ENCODE measurements at regions not wholly inside any gene's neighbourhood (a gene's known extent, or its start where the extent isn't known, plus 50 kb on each side); places are given as distances from the start of the nearest gene placed in this dataset.

DNA sequence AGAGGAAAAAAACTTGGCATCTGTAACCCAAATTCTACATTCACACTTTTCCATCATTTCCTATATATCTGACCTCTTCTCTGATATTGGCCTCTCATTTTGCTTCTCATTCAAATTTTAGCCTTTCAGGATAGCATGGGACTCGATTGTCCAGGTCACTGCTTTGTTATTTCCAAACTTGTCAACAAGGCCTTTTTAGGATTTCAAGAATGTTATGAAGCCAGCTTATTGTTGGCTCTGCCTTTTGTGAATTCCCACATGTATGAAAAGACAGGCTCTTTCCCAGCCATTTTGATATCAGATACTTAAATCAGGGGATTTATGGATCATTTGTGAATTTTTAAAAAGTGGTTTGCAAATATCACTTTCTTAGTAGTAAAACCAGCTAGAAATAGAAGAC is 663.5 kb downstream of the NCAM2 start:
- Histone ChIP-seq H4K20me1 (ENCODE audit: insufficient read depth, low read length) (no peaks in the 10 kb centered on the region), H3K27me3 (ENCODE audit: low read depth, low read length) (no peaks in the 10 kb centered on the region), H3K79me2 (ENCODE audit: low read length) (no peaks in the 10 kb centered on the region), H3K4me3 (ENCODE audit: low read length) (no peak overlapping the region), H3K9ac (ENCODE audit: low read length) (no peak overlapping the region), H3K9me3 (ENCODE audit: insufficient read depth, low read length) (no peaks in the 10 kb centered on the region), H3K4me1 (ENCODE audit: low read length) (no peaks in the 10 kb centered on the region), H3K4me2 (ENCODE audit: low read length) (no peak overlapping the region), H2AFZ (ENCODE audit: low read depth, low read length) (no peak overlapping the region), H3K36me3 (replicated peaks; ENCODE audit: low read depth, low read length) (no peaks in the 10 kb centered on the region), H3K27ac (ENCODE audit: low read length) (no peak overlapping the region)
- TF ChIP-seq EZH2phosphoT487 (IDR thresholded peaks at IDR 0.05; ENCODE audit: low read depth): no peak
- TF ChIP-seq, protein P1, sequence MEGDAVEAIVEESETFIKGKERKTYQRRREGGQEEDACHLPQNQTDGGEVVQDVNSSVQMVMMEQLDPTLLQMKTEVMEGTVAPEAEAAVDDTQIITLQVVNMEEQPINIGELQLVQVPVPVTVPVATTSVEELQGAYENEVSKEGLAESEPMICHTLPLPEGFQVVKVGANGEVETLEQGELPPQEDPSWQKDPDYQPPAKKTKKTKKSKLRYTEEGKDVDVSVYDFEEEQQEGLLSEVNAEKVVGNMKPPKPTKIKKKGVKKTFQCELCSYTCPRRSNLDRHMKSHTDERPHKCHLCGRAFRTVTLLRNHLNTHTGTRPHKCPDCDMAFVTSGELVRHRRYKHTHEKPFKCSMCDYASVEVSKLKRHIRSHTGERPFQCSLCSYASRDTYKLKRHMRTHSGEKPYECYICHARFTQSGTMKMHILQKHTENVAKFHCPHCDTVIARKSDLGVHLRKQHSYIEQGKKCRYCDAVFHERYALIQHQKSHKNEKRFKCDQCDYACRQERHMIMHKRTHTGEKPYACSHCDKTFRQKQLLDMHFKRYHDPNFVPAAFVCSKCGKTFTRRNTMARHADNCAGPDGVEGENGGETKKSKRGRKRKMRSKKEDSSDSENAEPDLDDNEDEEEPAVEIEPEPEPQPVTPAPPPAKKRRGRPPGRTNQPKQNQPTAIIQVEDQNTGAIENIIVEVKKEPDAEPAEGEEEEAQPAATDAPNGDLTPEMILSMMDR (IDR thresholded peaks at IDR 0.05; ENCODE audit: low read depth, low read length): no peak

DNA sequence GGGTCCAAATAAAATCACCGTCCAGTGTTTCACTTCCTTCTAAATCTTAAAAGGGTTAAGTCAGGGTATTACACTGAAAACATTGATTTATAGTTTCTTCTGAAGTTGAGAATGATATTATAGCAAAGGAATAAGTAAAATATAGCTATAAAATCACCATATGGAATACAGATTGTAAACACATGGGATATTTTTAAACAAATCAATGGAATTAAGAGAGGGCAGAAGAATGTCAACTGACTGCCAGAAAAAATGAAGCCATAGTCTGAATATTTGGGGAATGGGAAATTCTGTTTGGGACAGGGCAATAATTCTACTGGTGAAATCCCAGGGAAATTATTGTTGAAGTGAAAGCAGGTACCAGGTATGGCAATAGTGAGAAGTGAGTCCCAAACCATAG is 664.6 kb downstream of the NCAM2 start:
- no peak overlapping the region for H3K4me2 ChIP-seq (ENCODE audit: low read length)
- no peaks in the 10 kb centered on the region for H3K79me2 ChIP-seq (ENCODE audit: low read length)
- H3K4me1 ChIP-seq (ENCODE audit: low read length): no peaks in the 10 kb centered on the region
- no peaks in the 10 kb centered on the region for H3K36me3 ChIP-seq (replicated peaks; ENCODE audit: low read depth, low read length)
- no peaks in the 10 kb centered on the region for H3K27me3 ChIP-seq (ENCODE audit: low read depth, low read length)
- TF ChIP-seq EZH2phosphoT487 (IDR thresholded peaks at IDR 0.05; ENCODE audit: low read depth): no peak
- TF ChIP-seq, protein P1 (IDR thresholded peaks at IDR 0.05; ENCODE audit: low read depth, low read length): no peak
- H4K20me1 ChIP-seq (ENCODE audit: insufficient read depth, low read length): no peaks in the 10 kb centered on the region
- H3K27ac ChIP-seq (ENCODE audit: low read length): no peak overlapping the region
- no peak overlapping the region for H3K9ac ChIP-seq (ENCODE audit: low read length)
- no peak overlapping the region for H3K4me3 ChIP-seq (ENCODE audit: low read length)
- H2AFZ ChIP-seq (ENCODE audit: low read depth, low read length): no peak overlapping the region
- H3K9me3 ChIP-seq (ENCODE audit: insufficient read depth, low read length): no peaks in the 10 kb centered on the region

DNA sequence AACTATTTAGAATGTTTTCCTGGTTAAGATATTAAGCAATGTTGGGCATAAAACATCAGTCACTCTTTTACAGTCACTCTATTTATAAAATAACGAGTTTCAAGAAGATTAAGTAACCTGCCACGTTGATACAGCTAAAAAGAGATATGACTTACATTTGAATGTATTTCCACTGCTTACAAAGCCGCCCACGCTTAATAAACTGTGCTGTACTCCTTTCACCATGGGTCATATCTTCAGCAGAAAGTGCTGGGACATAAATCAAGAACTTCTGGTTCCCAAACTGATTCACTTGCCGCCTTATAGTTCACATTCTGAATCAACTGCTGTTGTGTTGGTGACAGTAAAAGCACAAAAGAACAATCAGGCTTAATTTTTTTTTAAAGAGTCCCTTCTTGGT is 666.7 kb downstream of the NCAM2 start:
- no peaks in the 10 kb centered on the region for H3K36me3 ChIP-seq (replicated peaks; ENCODE audit: low read depth, low read length)
- no peak overlapping the region for H3K4me2 ChIP-seq (ENCODE audit: low read length)
- no peak overlapping the region for H3K9ac ChIP-seq (ENCODE audit: low read length)
- no peak overlapping the region for H3K27ac ChIP-seq (ENCODE audit: low read length)
- H3K27me3 ChIP-seq (ENCODE audit: low read depth, low read length): no peaks in the 10 kb centered on the region
- H3K4me1 ChIP-seq (ENCODE audit: low read length): no peaks in the 10 kb centered on the region
- no peak overlapping the region for H2AFZ ChIP-seq (ENCODE audit: low read depth, low read length)
- H3K9me3 ChIP-seq (ENCODE audit: insufficient read depth, low read length): no peaks in the 10 kb centered on the region
- H3K4me3 ChIP-seq (ENCODE audit: low read length): no peak overlapping the region
- TF ChIP-seq EZH2phosphoT487 (IDR thresholded peaks at IDR 0.05; ENCODE audit: low read depth): no peak
- TF ChIP-seq, protein P1 (IDR thresholded peaks at IDR 0.05; ENCODE audit: low read depth, low read length): no peak
- no peaks in the 10 kb centered on the region for H4K20me1 ChIP-seq (ENCODE audit: insufficient read depth, low read length)
- H3K79me2 ChIP-seq (ENCODE audit: low read length): no peaks in the 10 kb centered on the region

DNA sequence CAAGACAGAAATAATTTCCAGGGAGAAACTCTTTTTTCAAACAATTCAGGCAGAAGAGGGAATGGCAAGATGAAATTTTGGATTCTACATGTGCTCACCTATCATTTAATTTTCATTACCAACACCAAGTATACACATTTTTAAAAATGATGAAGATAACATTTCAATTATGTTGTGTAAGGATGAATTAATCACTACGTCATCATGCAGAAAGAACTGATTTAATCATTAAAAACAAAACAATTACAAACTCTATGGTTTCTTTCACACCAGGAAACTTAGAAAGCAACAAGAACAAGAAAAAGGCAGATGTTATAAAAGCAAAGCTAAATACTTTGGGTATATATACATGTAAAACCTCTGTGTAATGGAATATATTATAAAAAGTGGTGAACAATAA is 668.5 kb downstream of the NCAM2 start:
- TF ChIP-seq, protein P1 (IDR thresholded peaks at IDR 0.05; ENCODE audit: low read depth, low read length): no peak
- TF ChIP-seq EZH2phosphoT487 (IDR thresholded peaks at IDR 0.05; ENCODE audit: low read depth): no peak
- no peaks in the 10 kb centered on the region for H3K27me3 ChIP-seq (ENCODE audit: low read depth, low read length)
- H3K4me1 ChIP-seq (ENCODE audit: low read length): no peaks in the 10 kb centered on the region
- H3K4me3 ChIP-seq (ENCODE audit: low read length): no peak overlapping the region
- no peaks in the 10 kb centered on the region for H3K79me2 ChIP-seq (ENCODE audit: low read length)
- no peaks in the 10 kb centered on the region for H4K20me1 ChIP-seq (ENCODE audit: insufficient read depth, low read length)
- no peaks in the 10 kb centered on the region for H3K9me3 ChIP-seq (ENCODE audit: insufficient read depth, low read length)
- H3K27ac ChIP-seq (ENCODE audit: low read length): no peak overlapping the region
- no peak overlapping the region for H3K4me2 ChIP-seq (ENCODE audit: low read length)
- no peaks in the 10 kb centered on the region for H3K36me3 ChIP-seq (replicated peaks; ENCODE audit: low read depth, low read length)
- H3K9ac ChIP-seq (ENCODE audit: low read length): no peak overlapping the region
- H2AFZ ChIP-seq (ENCODE audit: low read depth, low read length): no peak overlapping the region

Data from OCI-LY3 (cell line).